ENCODE measurements at regions not wholly inside any gene's neighbourhood (a gene's known extent, or its start where the extent isn't known, plus 50 kb on each side); places are given as distances from the start of the nearest gene placed in this dataset.
"Not testable (repeated sequence)": the region's sequence is repeated elsewhere in the genome, so short reads cannot be mapped to it uniquely, and the experiment has no call there.

DNA sequence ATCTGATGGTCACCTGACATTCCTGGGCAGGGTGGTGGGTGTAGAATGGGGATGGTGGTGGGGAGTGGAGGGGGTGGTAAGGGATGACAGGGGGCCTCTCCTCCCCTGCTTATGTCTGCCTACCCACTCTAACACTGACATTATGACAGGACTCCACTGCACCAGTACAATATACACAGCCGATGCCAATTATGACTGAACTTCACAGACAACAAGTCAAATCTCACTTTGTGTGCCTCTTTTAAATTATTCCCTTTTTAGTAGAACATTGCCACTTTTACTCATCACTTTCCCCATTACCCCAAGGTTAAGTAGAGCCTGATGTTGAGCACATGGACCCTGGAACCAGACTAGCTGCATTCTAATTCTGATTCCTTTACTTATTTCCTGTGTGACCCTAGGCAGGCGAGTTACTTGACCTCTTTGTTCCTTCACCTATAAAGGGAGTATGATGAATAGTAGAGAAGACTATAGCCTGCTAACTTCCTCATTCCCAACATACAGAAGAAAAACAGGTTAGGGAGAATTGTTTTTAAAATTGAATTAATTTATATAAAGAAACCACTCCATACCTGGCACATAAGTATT, 464.7 kb downstream of the DMRT2 start:
- intact Hi-C loops (cut with micrococcal nuclease), result no loop called here
- no peak for ATAC-seq
- no peak for DNase-seq

- intact Hi-C loops (cut with micrococcal nuclease), result no loop called here
- ATAC-seq (no peak), DNase-seq (no peak)
Measured at GRCh38 chr9:1515557-1515956, 465.4 kb downstream of the DMRT2 start.

- intact Hi-C loops (cut with micrococcal nuclease), result no loop called here
- ATAC-seq (no peak), DNase-seq (no peak)
Measured at GRCh38 chr9:1521547-1521946, 471.4 kb downstream of the DMRT2 start.

DNA sequence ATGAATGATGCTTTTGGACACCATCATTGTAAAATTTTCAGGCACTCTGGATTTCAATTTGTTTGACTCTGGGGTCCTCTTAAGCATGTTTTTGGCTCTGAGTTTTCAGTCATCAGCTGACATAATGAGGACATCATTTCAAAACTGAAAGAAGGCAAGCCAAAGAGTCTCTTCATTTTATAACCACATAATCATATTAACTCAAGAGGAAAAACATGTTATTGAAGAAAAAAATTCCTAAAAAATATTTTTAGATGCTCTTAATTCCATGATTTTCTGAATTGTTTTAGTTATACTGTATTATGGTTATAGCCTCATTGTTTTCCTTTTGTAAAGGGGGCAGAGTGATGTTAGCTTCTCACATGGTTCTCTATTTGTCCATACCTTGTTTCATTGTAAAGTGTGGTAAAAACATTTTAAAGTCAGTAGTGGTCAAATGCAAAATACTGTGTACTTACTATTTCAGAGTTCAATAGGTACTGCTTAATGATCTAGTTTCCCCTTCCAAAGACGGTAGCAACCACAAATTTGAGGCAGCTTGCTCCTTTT, 472.1 kb downstream of the DMRT2 start:
- no peak for ATAC-seq
- intact Hi-C loops (cut with micrococcal nuclease), result no loop called here

DNA sequence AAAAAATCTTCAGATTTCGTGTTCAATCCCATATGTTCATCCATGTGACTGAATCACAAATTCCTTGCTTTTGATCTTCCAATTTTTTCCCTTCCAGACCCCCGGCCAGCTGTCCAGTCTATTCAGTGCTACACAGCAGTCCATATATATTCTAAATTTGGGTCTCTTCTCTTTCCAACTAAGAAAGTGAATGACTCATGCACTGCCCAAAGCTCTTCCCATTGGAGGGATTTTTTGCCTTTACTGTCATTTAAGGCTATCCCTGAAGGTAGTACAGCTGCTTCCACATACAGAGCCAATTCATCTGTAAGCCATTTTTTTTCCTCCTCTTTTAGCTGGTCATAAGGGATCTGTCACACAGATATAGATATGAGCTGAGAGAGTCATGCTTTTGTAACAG, 478.3 kb downstream of the DMRT2 start:
- no peak for ATAC-seq
- DNase-seq, result no peak
- intact Hi-C loops (cut with micrococcal nuclease), result no loop called here

More for the DNA sequence above, 472.1 kb downstream of the DMRT2 start:
- DNase-seq, result no peak

- intact Hi-C loops (cut with micrococcal nuclease), result no loop called here
- no peak for DNase-seq
- ATAC-seq, result no peak
Measured at GRCh38 chr9:1530696-1531095, 480.5 kb downstream of the DMRT2 start.

GRCh38 chr9:1531424-1531823, 481.3 kb downstream of the DMRT2 start:
- ATAC-seq, result no peak

GRCh38 chr9:1532171-1532570, 482.0 kb downstream of the DMRT2 start:
- ATAC-seq, result no peak
- intact Hi-C loops (cut with micrococcal nuclease), result no loop called here

More at GRCh38 chr9:1531424-1531823, 481.3 kb downstream of the DMRT2 start:
- DNase-seq, result no peak
- intact Hi-C loops (cut with micrococcal nuclease), result no loop called here

DNA sequence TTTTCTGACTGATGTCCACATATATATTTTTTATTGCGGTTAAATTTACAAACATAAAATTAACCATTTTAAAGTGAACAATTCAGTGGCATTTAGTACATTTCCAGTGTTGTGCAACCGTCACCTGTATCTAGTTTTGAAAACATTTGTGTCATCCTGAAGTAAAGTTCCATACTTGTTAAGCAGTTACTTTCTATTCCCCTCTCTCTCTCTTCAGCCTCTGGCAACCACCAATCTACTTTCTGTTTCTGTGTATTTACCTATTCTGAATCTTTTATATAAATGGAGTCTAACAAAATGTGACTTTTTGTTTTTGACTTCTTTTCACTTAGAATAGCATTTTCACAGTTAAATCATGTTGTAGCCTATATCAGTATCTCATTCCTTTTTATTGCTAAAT, 480.1 kb upstream of the SMARCA2 start:
- intact Hi-C loops (cut with micrococcal nuclease), result no loop called here
- no peak for ATAC-seq
- DNase-seq, result no peak

More at GRCh38 chr9:1532171-1532570, 482.0 kb downstream of the DMRT2 start:
- no peak for DNase-seq

DNA sequence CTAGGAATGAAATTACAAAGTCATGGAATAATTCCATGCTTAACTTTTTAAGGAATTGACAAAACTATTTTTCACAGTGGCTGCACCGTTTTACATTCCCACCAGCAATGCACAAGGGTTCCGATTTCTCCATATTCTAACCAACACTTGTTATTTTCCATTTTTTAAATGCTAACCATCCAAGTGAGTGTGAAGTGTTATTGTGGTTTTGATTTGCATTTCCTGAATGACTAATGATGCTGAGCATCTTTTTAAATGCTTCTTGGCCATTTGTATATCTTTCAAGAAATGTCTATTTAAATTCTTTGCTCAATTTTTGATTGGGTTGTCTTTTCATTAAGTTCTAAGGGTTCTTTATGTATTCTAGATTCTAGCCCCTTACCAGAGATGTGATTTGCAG, 479.5 kb upstream of the SMARCA2 start:
- intact Hi-C loops (cut with micrococcal nuclease), result no loop called here
- ATAC-seq, result no peak

DNA sequence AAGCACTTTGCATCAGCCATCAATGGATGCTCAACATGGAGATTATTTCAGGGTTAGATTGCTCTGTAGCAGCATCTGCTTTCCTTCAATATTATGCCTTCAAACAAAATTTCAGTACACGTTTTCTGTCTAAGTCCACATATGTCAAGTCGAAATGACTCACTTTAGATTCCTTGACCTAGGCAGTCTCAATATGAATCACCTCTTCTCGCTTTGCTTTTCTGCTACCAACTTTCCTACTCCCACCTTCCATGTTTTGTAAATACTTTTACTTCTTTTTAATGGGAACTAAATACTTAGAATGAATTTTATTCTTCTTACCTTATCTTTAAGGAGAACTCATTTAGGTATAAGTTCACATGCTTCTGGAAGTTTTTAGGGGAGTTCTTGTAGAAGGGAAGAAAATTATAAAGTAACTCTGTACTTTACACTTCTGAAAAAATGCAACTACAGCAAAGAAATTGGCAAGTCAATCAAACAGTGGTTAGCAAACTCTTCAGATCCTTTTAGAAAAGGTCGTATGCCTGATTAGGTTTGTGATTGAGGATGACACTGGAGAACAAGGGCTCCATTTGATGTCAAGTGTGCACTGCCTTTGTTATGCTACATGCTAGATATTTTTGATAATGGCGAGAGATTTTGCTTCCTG, 478.5 kb upstream of the SMARCA2 start:
- ATAC-seq, result no peak
- no peak for DNase-seq
- intact Hi-C loops (cut with micrococcal nuclease), result no loop called here

More for the DNA sequence above, 479.5 kb upstream of the SMARCA2 start:
- DNase-seq, result no peak

DNA sequence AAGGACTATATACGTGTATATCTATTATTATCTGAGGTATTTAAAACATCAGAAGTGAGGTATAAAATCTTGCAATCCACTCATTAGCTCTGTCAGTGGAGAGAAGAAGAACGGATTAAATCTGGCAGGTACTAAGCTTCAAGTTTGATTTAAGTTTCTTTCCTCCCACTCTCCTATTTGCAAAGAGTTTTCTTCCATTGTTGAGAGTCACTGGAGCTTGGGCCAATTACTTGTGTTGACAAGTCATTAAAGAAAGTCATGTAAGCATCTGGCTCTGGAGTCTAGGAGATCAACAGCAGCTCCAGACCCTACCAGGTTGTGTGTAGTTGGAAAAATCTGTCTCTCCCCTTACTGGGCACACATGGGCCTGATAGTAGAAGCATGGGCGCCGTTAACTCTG, 476.8 kb upstream of the SMARCA2 start:
- intact Hi-C loops (cut with micrococcal nuclease), result no loop called here
- ATAC-seq, result no peak
- no peak for DNase-seq

DNA sequence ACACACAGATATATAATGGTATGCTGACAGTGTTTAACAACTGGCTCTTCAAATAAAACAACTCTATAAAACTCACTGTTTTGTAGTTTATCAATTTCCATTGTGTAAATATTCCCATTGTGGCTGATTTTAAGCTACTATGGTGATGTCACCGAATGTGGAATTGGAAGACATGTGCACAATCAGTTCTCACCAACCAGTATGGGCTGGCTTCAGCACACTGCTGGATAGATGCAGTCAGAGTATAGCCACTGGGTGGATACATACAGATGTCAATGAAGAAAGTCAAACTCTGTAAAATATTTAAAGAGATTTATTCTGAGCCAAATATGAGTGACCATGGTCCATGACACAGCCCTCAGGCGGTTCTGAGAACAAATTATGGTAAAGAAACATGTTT, 475.9 kb upstream of the SMARCA2 start:
- ATAC-seq (no peak), DNase-seq (no peak)
- intact Hi-C loops (cut with micrococcal nuclease), result no loop called here

GRCh38 chr9:1550636-1551035, 464.5 kb upstream of the SMARCA2 start:
- intact Hi-C loops (cut with micrococcal nuclease), result no loop called here
- no peak for DNase-seq

GRCh38 chr9:1554081-1555035, 460.8 kb upstream of the SMARCA2 start:
- ATAC-seq, result no peak
- intact Hi-C loops (cut with micrococcal nuclease), result no loop called here
- DNase-seq, result no peak

More at GRCh38 chr9:1550636-1551035, 464.5 kb upstream of the SMARCA2 start:
- no peak for ATAC-seq

- intact Hi-C loops (cut with micrococcal nuclease); ATAC-seq; DNase-seq: not testable (repeated sequence)
Measured at GRCh38 chr9:1558666-1559065, 456.5 kb upstream of the SMARCA2 start.

- intact Hi-C loops (cut with micrococcal nuclease), result no loop called here
- ATAC-seq, result no peak
- DNase-seq, result no peak
Measured at GRCh38 chr9:1575939-1576338, 439.2 kb upstream of the SMARCA2 start.

- intact Hi-C loops (cut with micrococcal nuclease), result no loop called here
- no peak for DNase-seq
- no peak for ATAC-seq
Measured at GRCh38 chr9:1580215-1580614, 434.9 kb upstream of the SMARCA2 start.

- DNase-seq, result no peak
- ATAC-seq, result no peak
- intact Hi-C loops (cut with micrococcal nuclease), result no loop called here
Measured at GRCh38 chr9:1581926-1582325, 433.2 kb upstream of the SMARCA2 start.

DNA sequence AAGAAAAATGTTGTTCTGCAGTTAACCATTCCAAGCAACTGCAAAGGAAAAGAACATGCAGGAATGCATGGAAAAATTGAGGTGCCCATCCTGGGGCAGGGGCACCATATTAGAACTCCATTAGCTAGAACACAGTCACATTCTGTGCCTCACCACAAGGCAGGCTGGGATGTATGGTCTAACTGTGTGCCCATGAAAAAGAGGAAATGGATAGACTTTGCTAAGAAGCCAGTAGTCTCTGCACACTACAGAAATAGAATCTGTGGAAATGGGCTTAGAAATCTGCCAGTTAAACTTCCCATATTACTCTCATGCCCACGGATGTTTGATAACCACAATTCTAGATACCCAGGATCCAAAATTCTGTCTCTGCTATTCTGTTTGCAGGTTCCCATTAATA, 423.8 kb upstream of the SMARCA2 start:
- DNase-seq (no peak), ATAC-seq (no peak)
- intact Hi-C loops (cut with micrococcal nuclease), result no loop called here
